ENCODE measurements at regions not wholly inside any gene's neighbourhood (a gene's known extent, or its start where the extent isn't known, plus 50 kb on each side); places are given as distances from the start of the nearest gene placed in this dataset.

DNA sequence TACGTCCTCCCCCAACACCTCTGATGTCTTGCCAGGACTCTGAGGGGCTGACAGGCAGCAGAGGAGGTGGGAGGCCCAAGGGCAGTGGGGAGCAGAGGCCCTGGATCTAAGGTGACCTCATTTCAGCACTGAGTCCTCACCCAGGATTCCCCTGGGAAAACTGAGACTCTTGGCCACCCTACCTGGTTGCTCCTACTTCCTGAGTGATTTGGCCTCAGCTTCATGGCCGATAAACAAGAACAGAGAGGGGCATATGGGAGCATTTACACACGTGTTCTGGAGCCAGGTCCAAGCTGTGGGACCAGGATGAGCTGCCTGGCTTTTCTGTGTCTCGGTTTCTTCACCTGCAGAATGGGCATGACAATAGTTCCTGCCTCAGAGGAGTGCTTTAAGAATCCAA, 133.8 kb downstream of the ANKRD60 start:
- Mint-ChIP-seq H3K36me3 (ENCODE audit: low read depth) (no peaks in the 10 kb centered on the region), H3K4me3 (no peak overlapping the region), H3K4me1 (ENCODE audit: low read depth) (no peaks in the 10 kb centered on the region), H3K27me3 (peaks cover 44% of the 10 kb centered on the region), H3K27ac (no peak overlapping the region), H3K9me3 (no peaks in the 10 kb centered on the region)

GRCh38 chr20:58094160-58094559, 134.3 kb downstream of the ANKRD60 start:
- no peak overlapping the region for H3K4me3 Mint-ChIP-seq
- H3K27me3 Mint-ChIP-seq = peaks cover 44% of the 10 kb centered on the region
- no peaks in the 10 kb centered on the region for H3K9me3 Mint-ChIP-seq
- no peak overlapping the region for H3K27ac Mint-ChIP-seq
- H3K36me3 Mint-ChIP-seq (ENCODE audit: low read depth) = no peaks in the 10 kb centered on the region
- H3K4me1 Mint-ChIP-seq (ENCODE audit: low read depth) = no peaks in the 10 kb centered on the region

GRCh38 chr20:58092871-58093270, 135.6 kb downstream of the ANKRD60 start:
- Mint-ChIP-seq H3K27me3 (peaks cover 33% of the 10 kb centered on the region), H3K36me3 (ENCODE audit: low read depth) (no peaks in the 10 kb centered on the region), H3K9me3 (no peaks in the 10 kb centered on the region), H3K4me3 (no peak overlapping the region), H3K27ac (no peak overlapping the region), H3K4me1 (ENCODE audit: low read depth) (no peaks in the 10 kb centered on the region)

- no peak overlapping the region for H3K4me3 Mint-ChIP-seq
- H3K9me3 Mint-ChIP-seq = no peaks in the 10 kb centered on the region
- no peaks in the 10 kb centered on the region for H3K36me3 Mint-ChIP-seq (ENCODE audit: low read depth)
- H3K4me1 Mint-ChIP-seq (ENCODE audit: low read depth) = no peaks in the 10 kb centered on the region
- H3K27ac Mint-ChIP-seq = no peak overlapping the region
- peaks cover 28% of the 10 kb centered on the region for H3K27me3 Mint-ChIP-seq
These were observed 136.1 kb downstream of the ANKRD60 start for GRCh38 chr20:58092353-58092752.

GRCh38 chr20:58091810-58092209, 136.6 kb downstream of the ANKRD60 start:
- peaks cover 24% of the 10 kb centered on the region for H3K27me3 Mint-ChIP-seq
- H3K9me3 Mint-ChIP-seq = no peaks in the 10 kb centered on the region
- no peak overlapping the region for H3K4me3 Mint-ChIP-seq
- H3K36me3 Mint-ChIP-seq (ENCODE audit: low read depth) = no peaks in the 10 kb centered on the region
- H3K4me1 Mint-ChIP-seq (ENCODE audit: low read depth) = no peaks in the 10 kb centered on the region
- no peak overlapping the region for H3K27ac Mint-ChIP-seq

DNA sequence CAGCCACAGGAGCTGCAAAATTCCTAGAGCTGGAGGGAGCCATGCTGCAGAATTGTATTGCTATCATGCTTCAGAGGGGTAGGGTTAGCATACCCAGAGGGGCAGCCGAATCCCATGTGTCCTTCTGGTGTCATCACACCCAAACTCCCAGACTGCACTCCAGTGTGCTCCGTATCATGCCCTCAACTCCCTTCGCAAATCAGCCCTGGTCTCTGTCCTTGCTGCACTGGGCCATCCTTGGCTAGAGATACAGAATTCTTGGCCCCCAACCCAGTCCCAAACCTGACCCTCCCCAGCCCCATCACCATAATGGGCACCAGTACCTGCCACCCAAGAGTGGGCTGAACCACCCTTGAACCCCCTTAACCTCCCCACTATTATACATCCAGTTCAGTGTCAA, 138.3 kb downstream of the ANKRD60 start:
- Mint-ChIP-seq H3K27ac (no peak overlapping the region), H3K36me3 (ENCODE audit: low read depth) (no peaks in the 10 kb centered on the region), H3K4me1 (ENCODE audit: low read depth) (no peaks in the 10 kb centered on the region), H3K9me3 (no peaks in the 10 kb centered on the region), H3K27me3 (peaks cover 24% of the 10 kb centered on the region), H3K4me3 (no peak overlapping the region)

GRCh38 chr20:58088625-58089024, 139.8 kb downstream of the ANKRD60 start:
- H3K27ac Mint-ChIP-seq = no peak overlapping the region
- H3K27me3 Mint-ChIP-seq = peaks cover 20% of the 10 kb centered on the region
- no peaks in the 10 kb centered on the region for H3K36me3 Mint-ChIP-seq (ENCODE audit: low read depth)
- H3K4me3 Mint-ChIP-seq = no peak overlapping the region
- no peaks in the 10 kb centered on the region for H3K4me1 Mint-ChIP-seq (ENCODE audit: low read depth)
- H3K9me3 Mint-ChIP-seq = no peaks in the 10 kb centered on the region

DNA sequence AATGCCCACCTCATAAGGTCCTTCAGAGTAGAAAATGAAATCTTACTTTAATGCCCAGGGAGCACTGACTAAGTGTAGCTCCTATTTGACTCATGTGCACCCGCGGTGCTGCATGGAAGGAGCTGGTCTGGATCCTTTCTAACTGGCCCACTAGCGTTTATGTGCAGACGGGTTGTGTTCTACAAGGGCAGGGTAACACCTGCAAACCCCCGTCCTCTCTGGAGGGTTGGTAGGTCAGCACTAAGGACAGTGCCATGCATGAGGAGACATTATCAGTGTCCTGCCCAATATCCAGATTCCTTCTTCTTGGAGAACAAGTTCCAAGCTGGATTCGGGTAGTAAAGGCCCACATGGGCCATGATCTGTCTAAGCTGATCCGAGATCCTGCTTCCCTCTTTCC, 140.3 kb downstream of the ANKRD60 start:
- Mint-ChIP-seq H3K27me3 (peaks cover 21% of the 10 kb centered on the region), H3K27ac (no peak overlapping the region), H3K4me3 (no peak overlapping the region), H3K9me3 (no peaks in the 10 kb centered on the region), H3K4me1 (ENCODE audit: low read depth) (no peaks in the 10 kb centered on the region), H3K36me3 (ENCODE audit: low read depth) (no peaks in the 10 kb centered on the region)

GRCh38 chr20:58087562-58087858, 140.9 kb downstream of the ANKRD60 start:
- Mint-ChIP-seq H3K4me3 (no peak overlapping the region), H3K27me3 (peaks cover 20% of the 10 kb centered on the region), H3K9me3 (no peaks in the 10 kb centered on the region), H3K27ac (no peak overlapping the region), H3K36me3 (ENCODE audit: low read depth) (no peaks in the 10 kb centered on the region), H3K4me1 (ENCODE audit: low read depth) (no peaks in the 10 kb centered on the region)

DNA sequence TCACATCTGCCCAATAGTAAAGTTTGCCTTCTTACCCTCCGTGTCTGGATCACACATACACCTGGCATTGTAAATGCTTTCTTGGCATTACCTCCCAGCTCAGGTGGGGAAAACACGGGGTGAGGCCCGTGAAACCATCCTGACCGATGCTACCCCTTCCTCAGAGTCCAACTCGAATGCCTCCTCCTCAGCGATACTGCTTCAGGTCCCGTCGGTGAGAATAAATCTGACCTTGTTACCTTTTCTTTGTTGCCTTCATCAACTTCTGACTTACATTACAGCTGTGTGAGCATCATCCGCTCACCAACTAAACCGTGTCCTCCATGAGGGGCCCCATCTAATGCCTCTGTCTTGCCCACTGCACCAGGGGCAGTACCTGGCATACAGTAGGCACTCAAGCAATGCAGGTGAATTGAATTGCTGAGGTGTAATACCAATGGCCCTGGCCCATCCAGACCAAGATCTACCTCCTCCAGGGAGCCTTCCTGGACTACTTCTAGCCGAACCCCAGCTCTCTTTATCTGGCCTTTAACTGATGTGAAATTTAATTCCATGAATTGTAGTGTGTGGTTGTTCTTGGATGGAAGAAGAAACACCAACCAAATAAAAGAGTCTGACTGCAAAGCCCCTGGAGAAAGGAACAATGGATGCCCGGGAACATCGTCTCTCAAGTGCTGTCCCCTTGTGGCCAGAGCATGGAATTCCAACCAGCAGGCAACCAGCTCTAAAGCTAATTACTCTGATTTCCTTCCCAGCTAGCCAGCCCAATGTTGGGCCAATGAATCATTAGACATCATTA, 141.5 kb downstream of the ANKRD60 start:
- H3K4me3 Mint-ChIP-seq = no peak overlapping the region
- no peaks in the 10 kb centered on the region for H3K36me3 Mint-ChIP-seq (ENCODE audit: low read depth)
- H3K9me3 Mint-ChIP-seq = no peaks in the 10 kb centered on the region
- H3K27ac Mint-ChIP-seq = no peak overlapping the region
- no peaks in the 10 kb centered on the region for H3K4me1 Mint-ChIP-seq (ENCODE audit: low read depth)
- H3K27me3 Mint-ChIP-seq = peaks cover 18% of the 10 kb centered on the region

GRCh38 chr20:58084966-58085365, 143.5 kb downstream of the ANKRD60 start:
- Mint-ChIP-seq H3K4me3 (no peak overlapping the region), H3K27me3 (peaks cover 19% of the 10 kb centered on the region), H3K9me3 (no peaks in the 10 kb centered on the region), H3K27ac (no peak overlapping the region), H3K4me1 (ENCODE audit: low read depth) (no peaks in the 10 kb centered on the region), H3K36me3 (ENCODE audit: low read depth) (no peaks in the 10 kb centered on the region)

GRCh38 chr20:58084566-58084965, 143.9 kb downstream of the ANKRD60 start:
- H3K4me1 Mint-ChIP-seq (ENCODE audit: low read depth) = no peaks in the 10 kb centered on the region
- H3K4me3 Mint-ChIP-seq = no peak overlapping the region
- no peaks in the 10 kb centered on the region for H3K9me3 Mint-ChIP-seq
- H3K27ac Mint-ChIP-seq = no peak overlapping the region
- H3K27me3 Mint-ChIP-seq = peaks cover 19% of the 10 kb centered on the region
- H3K36me3 Mint-ChIP-seq (ENCODE audit: low read depth) = no peaks in the 10 kb centered on the region

GRCh38 chr20:58081846-58082245, 146.6 kb downstream of the ANKRD60 start:
- Mint-ChIP-seq H3K36me3 (ENCODE audit: low read depth) (no peaks in the 10 kb centered on the region), H3K27me3 (peaks cover 15% of the 10 kb centered on the region), H3K4me3 (no peak overlapping the region), H3K27ac (no peak overlapping the region), H3K4me1 (ENCODE audit: low read depth) (no peaks in the 10 kb centered on the region), H3K9me3 (no peaks in the 10 kb centered on the region)

- peaks cover 20% of the 10 kb centered on the region for H3K27me3 Mint-ChIP-seq
- H3K36me3 Mint-ChIP-seq (ENCODE audit: low read depth) = no peaks in the 10 kb centered on the region
- H3K4me1 Mint-ChIP-seq (ENCODE audit: low read depth) = peaks cover 4% of the 10 kb centered on the region
- H3K9me3 Mint-ChIP-seq = no peaks in the 10 kb centered on the region
- no peak overlapping the region for H3K27ac Mint-ChIP-seq
- H3K4me3 Mint-ChIP-seq = no peak overlapping the region
These were observed 149.5 kb downstream of the ANKRD60 start for GRCh38 chr20:58078741-58079522.

DNA sequence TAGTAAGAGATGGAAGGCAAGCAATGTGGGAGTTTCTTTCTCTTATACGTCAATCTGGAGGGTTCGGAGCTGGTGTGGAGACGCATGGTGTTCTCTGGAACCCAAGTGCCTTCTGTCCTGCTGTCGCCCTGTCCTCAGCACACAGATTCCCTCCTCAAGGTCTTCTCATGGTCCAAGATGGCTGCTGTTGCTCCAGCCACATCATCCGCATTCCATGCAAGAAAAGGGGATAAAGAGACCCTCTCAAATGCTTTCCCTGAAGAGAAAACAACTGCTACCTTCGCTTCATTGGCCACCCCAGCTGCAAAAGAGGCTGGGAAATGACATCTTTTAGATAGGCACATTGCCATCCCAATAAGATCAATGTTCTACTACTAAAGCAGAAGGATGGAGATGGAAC, 151.2 kb downstream of the ANKRD60 start:
- H3K4me1 Mint-ChIP-seq (ENCODE audit: low read depth) = peaks cover 4% of the 10 kb centered on the region
- no peaks in the 10 kb centered on the region for H3K36me3 Mint-ChIP-seq (ENCODE audit: low read depth)
- H3K27ac Mint-ChIP-seq = no peak overlapping the region
- no peak overlapping the region for H3K4me3 Mint-ChIP-seq
- H3K9me3 Mint-ChIP-seq = no peaks in the 10 kb centered on the region
- H3K27me3 Mint-ChIP-seq = peaks cover 25% of the 10 kb centered on the region

DNA sequence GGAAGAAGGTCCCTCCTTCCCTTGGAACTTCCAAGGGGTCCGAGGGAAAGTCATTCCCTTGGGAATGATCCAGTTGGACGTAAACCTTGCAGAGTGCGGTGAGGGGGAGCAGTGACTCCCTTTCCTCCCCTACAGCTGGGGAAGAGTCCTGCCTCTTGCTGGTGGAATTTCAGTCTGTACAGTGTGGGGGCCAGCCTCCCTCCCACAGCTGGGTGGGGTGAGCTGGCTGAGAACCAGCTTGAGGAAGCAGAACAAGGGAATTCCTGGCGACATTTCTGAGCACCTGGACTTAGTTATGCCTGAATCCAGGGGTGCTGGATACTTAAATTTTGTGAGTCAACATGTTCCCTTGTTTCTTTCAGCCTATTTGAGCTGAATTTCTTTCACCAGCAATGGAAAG, 152.0 kb downstream of the ANKRD60 start:
- Mint-ChIP-seq H3K27me3 (peaks cover 24% of the 10 kb centered on the region), H3K27ac (no peak overlapping the region), H3K36me3 (ENCODE audit: low read depth) (no peaks in the 10 kb centered on the region), H3K9me3 (no peaks in the 10 kb centered on the region), H3K4me1 (ENCODE audit: low read depth) (peaks cover 4% of the 10 kb centered on the region), H3K4me3 (no peak overlapping the region)
